Testis (tissue), 2 donors: ENCODE measurements at regions not wholly inside any gene's neighbourhood (a gene's known extent, or its start where the extent isn't known, plus 50 kb on each side); places are given as distances from the start of the nearest gene placed in this dataset.

Experiments used
- DNase-seq: peaks from one replicate; pipeline ENCODE4 v3.0.0-alpha.2; 2019
- H3K27ac ChIP-seq, 2 donors: fragments of 200-600 bp; sonication (generic); one replicate each; pipeline ENCODE4 v1.5.1; 2019
- H3K27me3 ChIP-seq: fragments of 200-600 bp; sonication (generic); one replicate; pipeline ENCODE4 v1.5.1; 2019
- H3K36me3 ChIP-seq: fragments of 200-600 bp; sonication (generic); one replicate; pipeline ENCODE4 v1.5.1; 2017; ENCODE audit warnings: low read depth; ENCODE audit errors: missing control alignments
- H3K4me1 ChIP-seq: fragments of 200-600 bp; sonication (generic); one replicate; pipeline ENCODE4 v1.5.1; 2019
- H3K4me3 ChIP-seq, 2 donors: fragments of 200-600 bp; sonication (generic); one replicate each; pipeline ENCODE4 v1.5.1; 2017 to 2019
- H3K9me3 ChIP-seq: fragments of 200-600 bp; sonication (generic); one replicate; pipeline ENCODE4 v1.5.1; 2017
- POLR2A ChIP-seq: fragments of 450-650 bp; IDR thresholded peaks from one replicate; pipeline ENCODE4 v1.6.1; 2017; ENCODE audit warnings: antibody characterized with exemption, mild to moderate bottlenecking, moderate library complexity
- WGBS, 2 donors: methylation state at CpG; one replicate each; pipeline ENCODE4 v1.1.5; 2018; 5-methylcytosine and 5-hydroxymethylcytosine counted together
- intact Hi-C: fragments of 100-400 bp; cut with DNase I; formaldehyde crosslinking; loops from one replicate; pipeline ENCODE4 v1.15.1; 2023; ENCODE audit warnings: low total_unique reads
- TF ChIP-seq, protein P1 (sequence below), 3 experiments: fragments of 450-650 bp in 2 of 3; fragments of 200-600 bp in 1 of 3; sonication (generic) in 1 of 3; IDR thresholded peaks; one replicate each; pipeline ENCODE4 v1.5.1; 2016 to 2019; ENCODE audit warnings: antibody characterized with exemption in 3 of 3, mild to moderate bottlenecking in 2 of 3, moderate library complexity in 1 of 3

DNA sequence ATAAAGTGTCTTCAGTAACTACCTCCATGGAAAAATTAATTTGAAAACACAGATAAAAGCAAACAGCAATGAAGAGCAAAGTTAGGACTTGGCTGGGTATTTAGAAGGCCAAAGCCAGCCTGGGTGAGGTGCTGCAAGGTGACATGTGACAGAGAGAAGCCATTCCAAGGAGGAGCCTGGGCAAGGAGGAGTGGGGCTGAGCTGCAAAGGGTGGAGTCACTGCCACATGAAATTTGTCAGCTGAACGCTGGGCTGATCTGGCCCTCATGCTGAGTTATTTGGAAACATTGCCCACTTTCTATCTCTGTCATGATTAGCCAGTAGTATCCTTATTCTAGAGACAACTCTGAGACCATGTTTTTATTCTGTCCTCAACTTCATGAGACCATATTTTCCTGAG is 76.3 kb downstream of the PERP start:
- no peak overlapping the region for H3K4me3 ChIP-seq
- TF ChIP-seq, protein P1, sequence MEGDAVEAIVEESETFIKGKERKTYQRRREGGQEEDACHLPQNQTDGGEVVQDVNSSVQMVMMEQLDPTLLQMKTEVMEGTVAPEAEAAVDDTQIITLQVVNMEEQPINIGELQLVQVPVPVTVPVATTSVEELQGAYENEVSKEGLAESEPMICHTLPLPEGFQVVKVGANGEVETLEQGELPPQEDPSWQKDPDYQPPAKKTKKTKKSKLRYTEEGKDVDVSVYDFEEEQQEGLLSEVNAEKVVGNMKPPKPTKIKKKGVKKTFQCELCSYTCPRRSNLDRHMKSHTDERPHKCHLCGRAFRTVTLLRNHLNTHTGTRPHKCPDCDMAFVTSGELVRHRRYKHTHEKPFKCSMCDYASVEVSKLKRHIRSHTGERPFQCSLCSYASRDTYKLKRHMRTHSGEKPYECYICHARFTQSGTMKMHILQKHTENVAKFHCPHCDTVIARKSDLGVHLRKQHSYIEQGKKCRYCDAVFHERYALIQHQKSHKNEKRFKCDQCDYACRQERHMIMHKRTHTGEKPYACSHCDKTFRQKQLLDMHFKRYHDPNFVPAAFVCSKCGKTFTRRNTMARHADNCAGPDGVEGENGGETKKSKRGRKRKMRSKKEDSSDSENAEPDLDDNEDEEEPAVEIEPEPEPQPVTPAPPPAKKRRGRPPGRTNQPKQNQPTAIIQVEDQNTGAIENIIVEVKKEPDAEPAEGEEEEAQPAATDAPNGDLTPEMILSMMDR (IDR thresholded peaks at IDR 0.05) = no peak
- TF ChIP-seq POLR2A = no peak
- no peak for DNase-seq
- no peak overlapping the region for H3K27ac ChIP-seq
- no peaks in the 10 kb centered on the region for H3K9me3 ChIP-seq
- no peaks in the 10 kb centered on the region for H3K4me1 ChIP-seq
- 44 to 64% methylated on average over 1 of the region's 1 CpG for WGBS, 2 donors
- no peaks in the 10 kb centered on the region for H3K36me3 ChIP-seq
- H3K27me3 ChIP-seq = no peaks in the 10 kb centered on the region
- intact Hi-C loops = no loop called here

DNA sequence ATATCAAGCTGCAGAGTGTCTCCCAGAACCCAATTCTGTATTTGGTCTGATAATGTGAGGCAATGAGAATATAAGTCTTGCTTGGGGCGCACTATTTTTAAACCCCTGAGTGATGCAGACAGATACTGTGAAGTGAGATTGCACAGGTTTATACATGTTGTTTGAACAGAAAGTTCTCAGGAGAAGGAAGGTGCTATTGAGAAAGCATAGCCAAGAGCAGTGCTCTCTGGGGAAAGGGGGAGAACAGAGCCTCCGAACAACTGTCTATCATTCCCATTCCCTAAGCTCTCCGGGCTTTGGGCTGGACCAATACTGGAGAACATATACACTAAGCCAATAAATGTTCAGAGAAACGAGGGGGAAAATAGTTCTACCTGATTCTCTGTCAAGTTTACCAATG is 75.8 kb downstream of the PERP start:
- intact Hi-C loops = no loop called here
- Histone ChIP-seq H3K27me3 (no peaks in the 10 kb centered on the region), H3K4me3 (no peak overlapping the region), H3K9me3 (no peaks in the 10 kb centered on the region), H3K36me3 (no peaks in the 10 kb centered on the region), H3K4me1 (no peaks in the 10 kb centered on the region), H3K27ac (no peak overlapping the region)
- no peak for DNase-seq
- WGBS, 2 donors = 79 to 90% methylated on average over 4 of the region's 4 CpGs
- no peak for TF ChIP-seq POLR2A
- TF ChIP-seq, protein P1 (IDR thresholded peaks at IDR 0.05) = no peak

DNA sequence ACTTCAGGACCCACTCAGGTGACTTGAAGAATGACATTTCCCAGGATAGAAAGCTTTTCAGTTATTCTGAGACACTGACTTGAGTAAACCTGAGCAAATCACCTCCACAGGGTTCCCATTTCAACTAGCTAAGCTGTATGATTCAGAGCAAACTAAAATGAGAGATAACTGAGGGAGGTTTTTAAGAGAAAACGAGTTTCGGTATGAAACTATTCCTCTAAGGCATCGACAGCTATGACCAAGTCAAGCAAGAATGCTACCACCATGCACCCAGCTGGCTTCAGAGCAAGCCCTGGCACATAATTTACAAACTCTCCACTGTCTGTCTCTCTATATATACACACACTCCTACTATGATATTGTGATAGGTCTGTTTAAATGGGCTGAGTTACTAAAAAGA is 75.4 kb downstream of the PERP start:
- H3K9me3 ChIP-seq = no peaks in the 10 kb centered on the region
- H3K4me1 ChIP-seq = no peaks in the 10 kb centered on the region
- TF ChIP-seq, protein P1 (IDR thresholded peaks at IDR 0.05) = no peak
- no peak for TF ChIP-seq POLR2A
- WGBS, 2 donors = 93 to 94% methylated on average over 3 of the region's 3 CpGs
- no peaks in the 10 kb centered on the region for H3K36me3 ChIP-seq
- no peaks in the 10 kb centered on the region for H3K27me3 ChIP-seq
- DNase-seq = no peak
- no peak overlapping the region for H3K4me3 ChIP-seq
- intact Hi-C loops = no loop called here
- no peak overlapping the region for H3K27ac ChIP-seq

DNA sequence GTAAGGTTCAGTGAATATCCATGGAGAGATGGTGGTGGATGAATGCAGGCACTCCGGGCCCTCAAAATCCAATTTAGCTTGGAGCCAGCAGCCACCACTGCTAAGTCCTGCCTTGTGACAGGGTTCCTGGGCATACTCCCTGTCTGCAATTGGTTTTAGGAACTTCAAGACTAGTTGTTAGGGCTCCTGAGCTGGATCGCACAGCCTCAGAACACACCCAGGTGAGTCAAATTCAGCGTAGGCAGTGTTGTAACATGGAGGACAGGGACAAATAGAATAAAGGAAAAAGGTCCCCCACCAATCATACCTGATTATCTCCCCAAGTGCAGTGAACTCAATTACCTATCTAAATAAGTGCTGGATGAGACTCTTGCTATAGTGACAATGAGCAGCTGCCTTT is 74.6 kb downstream of the PERP start:
- 97 to 100% methylated on average over 3 of the region's 3 CpGs for WGBS, 2 donors
- no peaks in the 10 kb centered on the region for H3K9me3 ChIP-seq
- TF ChIP-seq, protein P1 (IDR thresholded peaks at IDR 0.05) = no peak
- no peak for TF ChIP-seq POLR2A
- H3K36me3 ChIP-seq = no peaks in the 10 kb centered on the region
- no peak overlapping the region for H3K4me3 ChIP-seq
- DNase-seq = no peak
- no peaks in the 10 kb centered on the region for H3K4me1 ChIP-seq
- H3K27me3 ChIP-seq = no peaks in the 10 kb centered on the region
- intact Hi-C loops = no loop called here
- H3K27ac ChIP-seq = no peak overlapping the region

DNA sequence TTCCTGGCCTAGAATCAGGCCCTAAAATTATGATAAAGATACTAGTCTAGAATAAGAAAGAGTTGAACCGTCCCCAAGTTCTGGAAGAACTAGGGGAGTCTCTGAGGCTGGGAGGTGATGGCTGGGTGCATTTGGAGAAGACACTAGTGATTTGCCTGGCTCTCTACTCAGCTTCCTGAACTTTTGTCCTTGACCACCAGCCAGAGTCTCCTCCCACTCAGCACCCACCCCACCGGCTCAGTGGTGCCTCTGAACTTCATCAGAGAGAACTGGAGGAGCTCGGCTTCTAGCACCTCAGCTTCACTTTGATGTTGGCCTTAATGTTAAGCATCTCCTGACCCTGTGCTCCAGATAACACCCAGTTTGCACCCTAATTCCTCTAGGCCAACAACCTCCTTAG is 73.0 kb downstream of the PERP start:
- no peaks in the 10 kb centered on the region for H3K4me1 ChIP-seq
- no peaks in the 10 kb centered on the region for H3K27me3 ChIP-seq
- H3K27ac ChIP-seq = no peak overlapping the region
- intact Hi-C loops = no loop called here
- TF ChIP-seq, protein P1 (IDR thresholded peaks at IDR 0.05) = no peak
- TF ChIP-seq POLR2A = no peak
- 58 to 73% methylated on average over 3 of the region's 3 CpGs for whole genome bisulfite sequencing, 2 donors
- H3K36me3 ChIP-seq = no peaks in the 10 kb centered on the region
- DNase-seq = no peak
- H3K4me3 ChIP-seq = no peak overlapping the region
- no peaks in the 10 kb centered on the region for H3K9me3 ChIP-seq
